ENCODE measurements at regions not wholly inside any gene's neighbourhood (a gene's known extent, or its start where the extent isn't known, plus 50 kb on each side); places are given as distances from the start of the nearest gene placed in this dataset.
A peak's percentile ranks its signal among the peaks of the same experiment; 100 is the strongest.

DNA sequence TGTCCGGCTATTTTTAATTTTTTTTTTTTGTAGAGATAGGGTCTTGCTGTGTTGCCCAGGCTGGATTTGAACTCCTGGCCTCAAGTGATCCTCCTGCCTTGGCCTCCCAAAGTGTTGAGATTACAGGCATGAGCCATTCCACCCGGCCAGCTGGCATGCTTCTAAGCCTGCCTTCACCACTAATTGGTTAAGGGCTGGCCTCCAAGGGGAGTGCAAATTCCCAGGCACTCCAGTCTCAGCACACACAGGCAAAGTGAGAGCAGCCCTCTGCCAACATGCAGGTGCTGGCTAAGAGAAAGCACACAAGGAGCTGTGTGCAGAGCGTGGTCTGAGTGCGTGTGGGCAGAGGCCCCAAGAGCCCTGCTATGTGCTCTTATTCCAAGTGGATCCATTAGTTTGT is 149.8 kb upstream of the HS3ST2 start:
- Mint-ChIP-seq H3K27ac (no peak overlapping the region), H3K4me3 (no peak overlapping the region), H3K9me3 (no peaks in the 10 kb centered on the region), H3K4me1 (ENCODE audit: low read depth) (no peaks in the 10 kb centered on the region), H3K27me3 (no peaks in the 10 kb centered on the region), H3K36me3 (no peaks in the 10 kb centered on the region)
- no peak for DNase-seq
- POLR2A ChIA-PET = interaction anchor here (0.5 kb wide), 1 partner anchor 168 kb away, joined by 3 read pairs; no protein-coding TSS in a partner anchor
- CTCF ChIA-PET = no interaction called here
- intact Hi-C loops (cut with micrococcal nuclease) = no loop called here

GRCh38 chr16:22664561-22664997 is 149.4 kb upstream of the HS3ST2 start:
- Mint-ChIP-seq H3K9me3 (no peaks in the 10 kb centered on the region), H3K27ac (no peak overlapping the region), H3K27me3 (no peaks in the 10 kb centered on the region), H3K4me1 (ENCODE audit: low read depth) (no peaks in the 10 kb centered on the region), H3K36me3 (no peaks in the 10 kb centered on the region), H3K4me3 (no peak overlapping the region)
- intact Hi-C loops (cut with micrococcal nuclease) = no loop called here
- CTCF ChIA-PET = no interaction called here
- no peak for DNase-seq
- POLR2A ChIA-PET = interaction anchor here (0.5 kb wide), 1 partner anchor 167 kb away, joined by 3 read pairs; no protein-coding TSS in a partner anchor

DNA sequence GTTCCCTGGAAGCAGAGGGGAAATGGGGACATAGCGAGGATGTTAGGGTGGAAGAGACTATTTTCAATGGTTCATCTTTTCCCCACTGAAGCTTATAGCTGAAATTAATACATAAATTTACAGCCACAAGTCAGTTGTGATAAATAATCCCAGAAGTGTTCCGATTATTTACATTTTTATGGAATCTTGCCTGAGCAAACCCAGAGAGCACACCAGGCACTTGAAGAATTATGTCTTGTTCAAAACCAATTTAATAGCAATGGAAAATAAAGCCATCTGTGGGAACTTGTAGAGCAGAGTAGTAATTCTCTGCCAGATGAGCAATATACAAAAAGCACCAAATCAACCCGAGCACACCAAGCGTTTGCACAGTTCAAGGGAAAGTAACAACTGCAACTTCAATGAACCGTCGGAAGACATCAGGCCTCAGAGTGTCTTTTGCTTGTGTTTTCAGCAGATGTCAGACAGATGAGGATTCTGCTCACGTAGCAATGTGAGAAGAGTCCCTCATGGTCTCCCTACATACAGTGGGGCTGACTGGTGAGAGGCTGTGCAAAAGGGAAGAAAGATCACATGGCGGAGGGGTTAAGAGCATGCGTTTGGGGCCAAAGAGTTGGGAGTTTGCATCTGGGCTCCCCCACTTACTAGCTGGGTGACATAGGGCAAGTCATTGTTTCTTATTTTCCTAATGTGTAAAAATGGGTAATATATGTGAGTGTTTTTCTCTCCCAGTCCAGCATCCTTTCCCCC is 148.7 kb upstream of the HS3ST2 start:
- H3K9me3 Mint-ChIP-seq = no peaks in the 10 kb centered on the region
- intact Hi-C loops (cut with micrococcal nuclease) = no loop called here
- no peaks in the 10 kb centered on the region for H3K4me1 Mint-ChIP-seq (ENCODE audit: low read depth)
- ChIA-PET POLR2A (no interaction called here), CTCF (no interaction called here)
- H3K4me3 Mint-ChIP-seq = no peak overlapping the region
- no peaks in the 10 kb centered on the region for H3K27me3 Mint-ChIP-seq
- no peaks in the 10 kb centered on the region for H3K36me3 Mint-ChIP-seq
- DNase-seq = no peak
- H3K27ac Mint-ChIP-seq = no peak overlapping the region

DNA sequence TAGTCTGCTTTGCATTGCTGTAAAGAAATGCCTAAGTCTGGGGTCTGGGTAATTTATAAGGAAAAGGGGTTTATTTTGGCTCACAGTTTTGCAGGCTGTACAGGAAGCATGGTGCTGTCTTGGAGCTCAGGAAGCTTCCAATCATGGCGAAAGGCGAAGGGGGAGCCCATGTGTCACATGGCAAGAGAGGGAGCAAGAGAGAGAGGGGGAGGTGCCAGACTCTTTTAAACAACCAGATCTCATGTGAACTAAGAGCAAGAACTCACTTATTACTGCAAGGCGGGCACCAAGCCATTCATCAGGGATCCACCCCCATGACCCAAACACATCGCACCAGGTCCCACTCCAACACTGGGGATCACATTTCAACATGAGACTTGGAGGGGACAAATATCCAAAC is 148.2 kb upstream of the HS3ST2 start:
- intact Hi-C loops (cut with micrococcal nuclease) = no loop called here
- CTCF ChIA-PET = no interaction called here
- H3K9me3 Mint-ChIP-seq = no peaks in the 10 kb centered on the region

GRCh38 chr16:22668318-22668717 is 145.6 kb upstream of the HS3ST2 start:
- no peak for DNase-seq
- Mint-ChIP-seq H3K4me1 (ENCODE audit: low read depth) (no peaks in the 10 kb centered on the region), H3K9me3 (no peaks in the 10 kb centered on the region), H3K36me3 (no peaks in the 10 kb centered on the region), H3K27me3 (no peaks in the 10 kb centered on the region), H3K4me3 (no peak overlapping the region), H3K27ac (no peak overlapping the region)
- CTCF ChIA-PET = no interaction called here
- intact Hi-C loops (cut with micrococcal nuclease) = no loop called here
- POLR2A ChIA-PET = no interaction called here

More for the DNA sequence above, 148.2 kb upstream of the HS3ST2 start:
- POLR2A ChIA-PET = interaction anchor here (0.6 kb wide), 1 partner anchor 19 kb away, joined by 3 read pairs; no protein-coding TSS in a partner anchor
- H3K27me3 Mint-ChIP-seq = no peaks in the 10 kb centered on the region
- no peak for DNase-seq
- no peak overlapping the region for H3K4me3 Mint-ChIP-seq
- no peak overlapping the region for H3K27ac Mint-ChIP-seq
- no peaks in the 10 kb centered on the region for H3K36me3 Mint-ChIP-seq
- H3K4me1 Mint-ChIP-seq (ENCODE audit: low read depth) = no peaks in the 10 kb centered on the region

GRCh38 chr16:22670044-22670536 is 143.9 kb upstream of the HS3ST2 start:
- no peak overlapping the region for H3K4me3 Mint-ChIP-seq
- no peak overlapping the region for H3K27ac Mint-ChIP-seq
- H3K36me3 Mint-ChIP-seq = no peaks in the 10 kb centered on the region
- DNase-seq = no peak
- no peaks in the 10 kb centered on the region for H3K4me1 Mint-ChIP-seq (ENCODE audit: low read depth)
- no peaks in the 10 kb centered on the region for H3K9me3 Mint-ChIP-seq
- no peaks in the 10 kb centered on the region for H3K27me3 Mint-ChIP-seq
- ChIA-PET POLR2A (no interaction called here), CTCF (no interaction called here)
- intact Hi-C loops (cut with micrococcal nuclease) = no loop called here

- no peaks in the 10 kb centered on the region for H3K9me3 Mint-ChIP-seq
- no peaks in the 10 kb centered on the region for H3K27me3 Mint-ChIP-seq
- DNase-seq = peak; percentile 18
- ChIA-PET CTCF (interaction anchor here (0.7 kb wide), 1 partner anchor 1670 kb away, joined by 4 read pairs; no protein-coding TSS in a partner anchor), POLR2A (no interaction called here)
- H3K27ac Mint-ChIP-seq = no peak overlapping the region
- H3K4me1 Mint-ChIP-seq (ENCODE audit: low read depth) = no peaks in the 10 kb centered on the region
- H3K36me3 Mint-ChIP-seq = no peaks in the 10 kb centered on the region
- H3K4me3 Mint-ChIP-seq = no peak overlapping the region
- intact Hi-C loops (cut with micrococcal nuclease) = no loop called here
Measured at GRCh38 chr16:22670551-22671041, 143.4 kb upstream of the HS3ST2 start.

GRCh38 chr16:22671301-22672076 is 142.5 kb upstream of the HS3ST2 start:
- CTCF ChIA-PET = interaction anchor here (0.7 to 1.0 kb wide), 2 partner anchors 299 to 1671 kb away, joined by 3 to 4 read pairs; no protein-coding TSS in a partner anchor
- DNase-seq = no peak
- Mint-ChIP-seq H3K9me3 (no peaks in the 10 kb centered on the region), H3K4me3 (no peak overlapping the region), H3K36me3 (no peaks in the 10 kb centered on the region), H3K27me3 (no peaks in the 10 kb centered on the region), H3K4me1 (ENCODE audit: low read depth) (no peaks in the 10 kb centered on the region), H3K27ac (no peak overlapping the region)
- intact Hi-C loops (cut with micrococcal nuclease) = no loop called here
- POLR2A ChIA-PET = no interaction called here

GRCh38 chr16:22672830-22673210 is 141.1 kb upstream of the HS3ST2 start:
- no peak overlapping the region for H3K27ac Mint-ChIP-seq
- no peaks in the 10 kb centered on the region for H3K9me3 Mint-ChIP-seq
- ChIA-PET POLR2A (no interaction called here), CTCF (no interaction called here)
- intact Hi-C loops (cut with micrococcal nuclease) = no loop called here
- no peak for DNase-seq
- H3K36me3 Mint-ChIP-seq = no peaks in the 10 kb centered on the region
- no peak overlapping the region for H3K4me3 Mint-ChIP-seq
- H3K27me3 Mint-ChIP-seq = peaks cover 3% of the 10 kb centered on the region
- no peaks in the 10 kb centered on the region for H3K4me1 Mint-ChIP-seq (ENCODE audit: low read depth)

- H3K9me3 Mint-ChIP-seq = no peaks in the 10 kb centered on the region
- ChIA-PET CTCF (no interaction called here), POLR2A (no interaction called here)
- no peak overlapping the region for H3K4me3 Mint-ChIP-seq
- no peaks in the 10 kb centered on the region for H3K36me3 Mint-ChIP-seq
- no peak for DNase-seq
- H3K4me1 Mint-ChIP-seq (ENCODE audit: low read depth) = no peaks in the 10 kb centered on the region
- intact Hi-C loops (cut with micrococcal nuclease) = no loop called here
- H3K27me3 Mint-ChIP-seq = peaks cover 3% of the 10 kb centered on the region
- no peak overlapping the region for H3K27ac Mint-ChIP-seq
Measured at GRCh38 chr16:22673421-22673831, 140.5 kb upstream of the HS3ST2 start.

GRCh38 chr16:22674832-22675191 is 139.2 kb upstream of the HS3ST2 start:
- Mint-ChIP-seq H3K27me3 (peaks cover 3% of the 10 kb centered on the region), H3K4me3 (no peak overlapping the region), H3K9me3 (no peaks in the 10 kb centered on the region), H3K36me3 (no peaks in the 10 kb centered on the region), H3K27ac (no peak overlapping the region), H3K4me1 (ENCODE audit: low read depth) (no peaks in the 10 kb centered on the region)
- ChIA-PET CTCF (no interaction called here), POLR2A (no interaction called here)
- intact Hi-C loops (cut with micrococcal nuclease) = no loop called here
- DNase-seq = no peak

GRCh38 chr16:22675745-22676540 is 138.0 kb upstream of the HS3ST2 start:
- Mint-ChIP-seq H3K27ac (no peak overlapping the region), H3K4me1 (ENCODE audit: low read depth) (no peaks in the 10 kb centered on the region), H3K27me3 (peaks cover 3% of the 10 kb centered on the region), H3K36me3 (no peaks in the 10 kb centered on the region), H3K4me3 (no peak overlapping the region), H3K9me3 (no peaks in the 10 kb centered on the region)
- ChIA-PET CTCF (interaction anchor here (0.6 kb wide), 1 partner anchor 577 kb away, joined by 3 read pairs; no protein-coding TSS in a partner anchor), POLR2A (no interaction called here)
- intact Hi-C loops (cut with micrococcal nuclease) = no loop called here
- no peak for DNase-seq

Data from activated CD4-positive, alpha-beta memory T cell treated with anti-CD3 and anti-CD28 coated beads for 36 hours (primary cell).